B cell (primary cell): ENCODE measurements at regions not wholly inside any gene's neighbourhood (a gene's known extent, or its start where the extent isn't known, plus 50 kb on each side); places are given as distances from the start of the nearest gene placed in this dataset.

Source experiments
- ATAC-seq: fragments of 200-7000 bp; cut with Tn5 transposase; one replicate; pipeline ENCODE4 v1.10.0; 2021; ENCODE audit warnings: low read depth, mild to moderate bottlenecking, moderate number of reproducible peaks, moderate library complexity
- CTCF ChIA-PET: fragments of 350-600 bp; sonication (Branson Sonifier 250); formaldehyde crosslinking; loops from one replicate; lab custom pipeline; 2021; ENCODE audit warnings: antibody characterized with exemption, inconsistent platforms; lab: Charles Lee
- POLR2A ChIA-PET: fragments of 350-600 bp; sonication (Branson Sonifier 250); formaldehyde crosslinking; loops from one replicate; lab custom pipeline; 2021; ENCODE audit warnings: antibody characterized with exemption; lab: Charles Lee
- DNase-seq: peaks from one replicate; pipeline ENCODE4 v3.0.0; 2013
- H2AFZ ChIP-seq: 2 replicates; pipeline ENCODE4 v1.6.1; 2012; ENCODE audit warnings: mild to moderate bottlenecking, low read depth, low read length; ENCODE audit not compliant: insufficient read depth, poor library complexity, severe bottlenecking
- H3K27ac ChIP-seq, 2 donors: 1 replicate in 1 of 2; 2 replicates in 1 of 2; pipeline ENCODE4 v1.5.1; 2012 to 2013; ENCODE audit warnings: low read length in 2 of 2, mild to moderate bottlenecking in 2 of 2, moderate library complexity in 1 of 2
- H3K27me3 ChIP-seq, 4 experiments: fragments of 200-600 bp in 1 of 4; sonication (generic) in 1 of 4; replicated peaks in 1 of 4; 1 replicate in 2 of 4; 2 replicates in 2 of 4; pipeline versions ENCODE4 v1.6.1 to v1.7.0; 2013 to 2016; ENCODE audit warnings: low read length in 3 of 4, mild to moderate bottlenecking in 2 of 4, mixed read lengths in 1 of 4, moderate library complexity in 1 of 4; ENCODE audit not compliant: insufficient read depth in 4 of 4, control insufficient read depth in 3 of 4; ENCODE audit errors: control extremely low read depth in 1 of 4
- H3K36me3 ChIP-seq, 2 experiments: replicated peaks in 1 of 2; 1 replicate in 1 of 2; 2 replicates in 1 of 2; pipeline versions ENCODE4 v1.6.1 to v1.7.1; 2013; ENCODE audit warnings: low read length in 1 of 2; ENCODE audit not compliant: insufficient read depth in 2 of 2, control insufficient read depth in 1 of 2; ENCODE audit errors: control extremely low read depth in 1 of 2, extremely low read depth in 1 of 2
- H3K4me1 ChIP-seq, 2 donors: fragments of 200-600 bp in 1 of 2; sonication (generic) in 1 of 2; 1 replicate in 1 of 2; 2 replicates in 1 of 2; pipeline versions ENCODE4 v1.5.1 to v1.6.1; 2013 to 2017; ENCODE audit warnings: low read length in 2 of 2; ENCODE audit not compliant: control insufficient read depth in 2 of 2, insufficient read depth in 2 of 2
- H3K4me2 ChIP-seq: replicated peaks from 2 replicates; pipeline ENCODE3; 2012; ENCODE audit warnings: mild to moderate bottlenecking, low read depth, low read length; ENCODE audit not compliant: poor library complexity, severe bottlenecking
- H3K4me3 ChIP-seq, 5 experiments: fragments of 200-600 bp in 1 of 5; sonication (generic) in 1 of 5; 1 replicate in 3 of 5; 2 replicates in 2 of 5; pipeline versions ENCODE4 v1.5.1 to v1.7.0; 2011 to 2016; ENCODE audit warnings: low read length in 4 of 5, mild to moderate bottlenecking in 4 of 5, low read depth in 2 of 5, control low read depth in 1 of 5, moderate library complexity in 1 of 5; ENCODE audit not compliant: insufficient read depth in 1 of 5; ENCODE audit errors: control extremely low read depth in 1 of 5, extremely low read depth in 1 of 5
- H3K79me2 ChIP-seq: fragments of 200-600 bp; sonication (generic); one replicate; pipeline ENCODE4 v1.6.0; 2016; ENCODE audit warnings: low read length; ENCODE audit not compliant: control insufficient read depth, insufficient read depth
- H3K9ac ChIP-seq: fragments of 200-600 bp; sonication (generic); 2 replicates; pipeline ENCODE4 v1.6.1; 2017; ENCODE audit warnings: mild to moderate bottlenecking, low read length, moderate library complexity
- H3K9me3 ChIP-seq, 3 donors: one replicate each; pipeline versions ENCODE4 v1.6.1 to v1.7.1; 2013; ENCODE audit warnings: low read length in 2 of 3; ENCODE audit not compliant: control insufficient read depth in 2 of 3, insufficient read depth in 1 of 3; ENCODE audit errors: control extremely low read depth in 1 of 3
- H4K20me1 ChIP-seq: 2 replicates; pipeline ENCODE4 v1.6.0; 2012; ENCODE audit warnings: mild to moderate bottlenecking, low read length; ENCODE audit not compliant: insufficient read depth, control insufficient read depth, poor library complexity, severe bottlenecking
- H3K27ac Mint-ChIP-seq: one replicate; pipeline ENCODE4 v1.8.0; 2021; ENCODE audit warnings: mixed read lengths
- H3K27me3 Mint-ChIP-seq: one replicate; pipeline ENCODE4 v1.8.0; 2021; ENCODE audit warnings: mixed read lengths
- H3K4me1 Mint-ChIP-seq: one replicate; pipeline ENCODE4 v1.8.0; 2021; ENCODE audit warnings: mixed read lengths
- H3K4me3 Mint-ChIP-seq: one replicate; pipeline ENCODE4 v1.8.0; 2021; ENCODE audit warnings: mixed read lengths
- H3K9me3 Mint-ChIP-seq: one replicate; pipeline ENCODE4 v1.8.0; 2022; ENCODE audit warnings: mixed read lengths; ENCODE audit not compliant: insufficient read depth
- EZH2 ChIP-seq: IDR thresholded peaks from 2 replicates; pipeline ENCODE4 v1.6.1; 2012; ENCODE audit warnings: borderline replicate concordance, low read depth, mild to moderate bottlenecking, moderate library complexity, low read length; ENCODE audit not compliant: insufficient read depth, poor library complexity, severe bottlenecking
- WGBS: methylation state at CpG from one replicate; pipeline ENCODE4 v1.1.5; 2013; ENCODE audit warnings: missing lambda C conversion rate; ENCODE audit not compliant: insufficient coverage; 5-methylcytosine and 5-hydroxymethylcytosine counted together
- intact Hi-C: fragments of 100-400 bp; cut with micrococcal nuclease; formaldehyde crosslinking; loops from one replicate; pipeline ENCODE4 v1.10.0; 2022
- TF ChIP-seq, protein P1 (sequence below): fragments of 200-600 bp; IDR thresholded peaks from one replicate; pipeline ENCODE4 v1.8.0; 2022; ENCODE audit warnings: antibody characterized with exemption, mild to moderate bottlenecking

DNA sequence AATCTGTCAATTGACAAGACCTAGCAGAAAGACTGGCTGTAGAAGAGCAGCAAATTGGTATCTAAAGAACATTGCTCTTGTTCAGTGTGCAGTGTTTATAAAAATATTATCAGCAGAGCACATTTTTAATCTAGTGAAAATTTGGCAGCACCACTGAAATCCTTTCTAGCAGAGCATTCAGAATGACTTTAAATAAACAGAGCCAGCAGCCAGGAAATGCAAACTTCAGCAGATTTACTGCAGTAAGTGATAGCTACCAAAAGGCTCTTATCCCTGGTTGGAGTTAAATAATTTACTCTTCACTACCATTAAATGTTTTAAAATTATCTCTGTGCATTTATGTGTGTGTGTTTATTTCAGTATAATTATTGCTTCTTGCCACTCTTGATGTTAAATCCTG is 590.9 kb upstream of the CITED2 start:
- Mint-ChIP-seq H3K4me3 (no peak overlapping the region), H3K4me1 (peaks cover 1% of the 10 kb centered on the region), H3K9me3 (no peaks in the 10 kb centered on the region), H3K27ac (no peak overlapping the region), H3K27me3 (no peaks in the 10 kb centered on the region)
- Histone ChIP-seq H2AFZ (no peak overlapping the region), H3K9ac (no peak overlapping the region), H3K27ac (no peak overlapping the region), H3K9me3 (no peaks in the 10 kb centered on the region), H3K4me2 (no peak overlapping the region), H3K27me3 (no peaks in the 10 kb centered on the region), H3K4me3 (no peak overlapping the region), H3K79me2 (no peaks in the 10 kb centered on the region), H3K36me3 (no peaks in the 10 kb centered on the region), H4K20me1 (no peaks in the 10 kb centered on the region), H3K4me1 (no peaks in the 10 kb centered on the region)
- POLR2A ChIA-PET: no interaction called here
- DNase-seq (no peak), ATAC-seq (no peak)
- TF ChIP-seq, protein P1, sequence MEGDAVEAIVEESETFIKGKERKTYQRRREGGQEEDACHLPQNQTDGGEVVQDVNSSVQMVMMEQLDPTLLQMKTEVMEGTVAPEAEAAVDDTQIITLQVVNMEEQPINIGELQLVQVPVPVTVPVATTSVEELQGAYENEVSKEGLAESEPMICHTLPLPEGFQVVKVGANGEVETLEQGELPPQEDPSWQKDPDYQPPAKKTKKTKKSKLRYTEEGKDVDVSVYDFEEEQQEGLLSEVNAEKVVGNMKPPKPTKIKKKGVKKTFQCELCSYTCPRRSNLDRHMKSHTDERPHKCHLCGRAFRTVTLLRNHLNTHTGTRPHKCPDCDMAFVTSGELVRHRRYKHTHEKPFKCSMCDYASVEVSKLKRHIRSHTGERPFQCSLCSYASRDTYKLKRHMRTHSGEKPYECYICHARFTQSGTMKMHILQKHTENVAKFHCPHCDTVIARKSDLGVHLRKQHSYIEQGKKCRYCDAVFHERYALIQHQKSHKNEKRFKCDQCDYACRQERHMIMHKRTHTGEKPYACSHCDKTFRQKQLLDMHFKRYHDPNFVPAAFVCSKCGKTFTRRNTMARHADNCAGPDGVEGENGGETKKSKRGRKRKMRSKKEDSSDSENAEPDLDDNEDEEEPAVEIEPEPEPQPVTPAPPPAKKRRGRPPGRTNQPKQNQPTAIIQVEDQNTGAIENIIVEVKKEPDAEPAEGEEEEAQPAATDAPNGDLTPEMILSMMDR: no peak
- no peak for TF ChIP-seq EZH2
- intact Hi-C loops: no loop called here
- CTCF ChIA-PET: no interaction called here

DNA sequence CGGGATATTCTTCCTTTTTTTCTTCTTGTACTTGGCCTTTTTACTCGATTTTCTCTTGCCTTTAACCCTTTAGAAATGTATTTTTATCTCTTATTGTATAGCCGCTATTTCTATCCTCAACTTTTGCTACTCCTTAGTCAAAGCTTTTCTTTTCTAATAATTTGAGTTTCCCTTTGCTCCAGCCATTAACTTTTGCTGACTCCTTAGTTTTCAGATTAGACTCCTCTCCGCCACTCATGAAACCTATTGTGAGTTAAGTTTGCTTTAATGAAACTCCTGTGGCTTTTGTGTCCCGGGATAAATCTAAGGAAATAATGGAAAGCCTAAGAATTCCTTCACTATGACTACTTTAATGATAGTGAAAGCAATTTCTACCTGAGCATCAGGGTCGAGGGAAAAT is 590.3 kb upstream of the CITED2 start:
- no peaks in the 10 kb centered on the region for H3K4me1 Mint-ChIP-seq
- DNase-seq (no peak), ATAC-seq (no peak)
- Histone ChIP-seq H3K4me1 (no peaks in the 10 kb centered on the region), H2AFZ (no peak overlapping the region), H3K27ac (no peak overlapping the region), H3K4me2 (no peak overlapping the region), H3K79me2 (no peaks in the 10 kb centered on the region), H3K4me3 (no peak overlapping the region), H3K27me3 (no peaks in the 10 kb centered on the region), H3K36me3 (no peaks in the 10 kb centered on the region), H3K9ac (no peak overlapping the region), H4K20me1 (no peaks in the 10 kb centered on the region), H3K9me3 (no peaks in the 10 kb centered on the region)
- WGBS: no CpG with 5 or more reads among the region's 6 CpGs
- H3K4me3 Mint-ChIP-seq: no peak overlapping the region
- CTCF ChIA-PET: interaction anchor here (1.0 kb wide), 1 partner anchor 595 kb away, joined by 3 read pairs; no protein-coding TSS in a partner anchor
- no peak overlapping the region for H3K27ac Mint-ChIP-seq
- no peaks in the 10 kb centered on the region for H3K27me3 Mint-ChIP-seq
- POLR2A ChIA-PET: no interaction called here
- H3K9me3 Mint-ChIP-seq: no peaks in the 10 kb centered on the region
- TF ChIP-seq, protein P1: no peak
- TF ChIP-seq EZH2: no peak
- intact Hi-C loops: no loop called here
